IPS-18c (cell line): ENCODE measurements at regions not wholly inside any gene's neighbourhood (a gene's known extent, or its start where the extent isn't known, plus 50 kb on each side); places are given as distances from the start of the nearest gene placed in this dataset.
"Not testable (repeated sequence)": the region's sequence is repeated elsewhere in the genome, so short reads cannot be mapped to it uniquely, and the experiment has no call there.

ENCODE experiments used
- H3K4me3 ChIP-seq: 2 replicates; pipeline ENCODE4 v1.7.0; 2013; ENCODE audit warnings: low read depth, mild to moderate bottlenecking, low read length, moderate library complexity; ENCODE audit not compliant: insufficient read depth
- H3K9me3 ChIP-seq: one replicate; pipeline ENCODE4 v1.6.1; 2013; ENCODE audit warnings: mild to moderate bottlenecking, low read length, moderate library complexity; ENCODE audit not compliant: control insufficient read depth, insufficient read depth

GRCh38 chr22:47401976-47402770 is 639.7 kb downstream of the TBC1D22A start:
- Histone ChIP-seq H3K4me3 (no peak overlapping the region), H3K9me3 (peaks cover 47% of the 10 kb centered on the region)

- no peak overlapping the region for H3K4me3 ChIP-seq
- peaks cover 51% of the 10 kb centered on the region for H3K9me3 ChIP-seq
Measured at GRCh38 chr22:47401592-47401898, 639.1 kb downstream of the TBC1D22A start.

- no peak overlapping the region for H3K4me3 ChIP-seq
- peaks cover 52% of the 10 kb centered on the region for H3K9me3 ChIP-seq
Measured at GRCh38 chr22:47400701-47401591, 638.5 kb downstream of the TBC1D22A start.

- H3K9me3 ChIP-seq, result peaks cover 52% of the 10 kb centered on the region
- not testable (repeated sequence) for H3K4me3 ChIP-seq
Measured at GRCh38 chr22:47400131-47400530, 637.7 kb downstream of the TBC1D22A start.

GRCh38 chr22:47398921-47399790 is 636.7 kb downstream of the TBC1D22A start:
- peaks cover 55% of the 10 kb centered on the region for H3K9me3 ChIP-seq

GRCh38 chr22:47398491-47398890 is 636.0 kb downstream of the TBC1D22A start:
- H3K9me3 ChIP-seq, result peaks cover 53% of the 10 kb centered on the region
- H3K4me3 ChIP-seq, result no peak overlapping the region

More at GRCh38 chr22:47398921-47399790, 636.7 kb downstream of the TBC1D22A start:
- H3K4me3 ChIP-seq, result no peak overlapping the region; the same call in 1 of the 2 replicates

GRCh38 chr22:47397673-47398072 is 635.2 kb downstream of the TBC1D22A start:
- Histone ChIP-seq H3K9me3 (peaks cover 51% of the 10 kb centered on the region), H3K4me3 (no peak overlapping the region; the same call in 1 of the 2 replicates)

GRCh38 chr22:47396515-47396914 is 634.1 kb downstream of the TBC1D22A start:
- H3K4me3 ChIP-seq, result no peak overlapping the region
- peaks cover 57% of the 10 kb centered on the region for H3K9me3 ChIP-seq

GRCh38 chr22:47396105-47396504 is 633.7 kb downstream of the TBC1D22A start:
- Histone ChIP-seq H3K4me3 (no peak overlapping the region; the same call in 1 of the 2 replicates), H3K9me3 (peaks cover 58% of the 10 kb centered on the region)

- Histone ChIP-seq H3K4me3 (no peak overlapping the region), H3K9me3 (peaks cover 58% of the 10 kb centered on the region)
Measured at GRCh38 chr22:47395481-47395880, 633.0 kb downstream of the TBC1D22A start.

- peaks cover 57% of the 10 kb centered on the region for H3K9me3 ChIP-seq
Measured at GRCh38 chr22:47394504-47395440, 632.3 kb downstream of the TBC1D22A start.

GRCh38 chr22:47393191-47393590 is 630.7 kb downstream of the TBC1D22A start:
- Histone ChIP-seq H3K4me3 (peak overlapping the region; percentile 9; the same call in 1 of the 2 replicates), H3K9me3 (peaks cover 60% of the 10 kb centered on the region)

More at GRCh38 chr22:47394504-47395440, 632.3 kb downstream of the TBC1D22A start:
- no peak overlapping the region; the same call in 1 of the 2 replicates for H3K4me3 ChIP-seq

GRCh38 chr22:47392729-47393128 is 630.3 kb downstream of the TBC1D22A start:
- Histone ChIP-seq H3K9me3 (peaks cover 59% of the 10 kb centered on the region), H3K4me3 (peak overlapping the region; percentile 9; the same call in 1 of the 2 replicates)

- peaks cover 55% of the 10 kb centered on the region for H3K9me3 ChIP-seq
- H3K4me3 ChIP-seq, result no peak overlapping the region
Measured at GRCh38 chr22:47392054-47392347, 629.6 kb downstream of the TBC1D22A start.

GRCh38 chr22:47391169-47392053 is 629.0 kb downstream of the TBC1D22A start:
- Histone ChIP-seq H3K9me3 (peaks cover 54% of the 10 kb centered on the region), H3K4me3 (no peak overlapping the region)
